22Rv1 (cell line): ENCODE measurements at regions not wholly inside any gene's neighbourhood (a gene's known extent, or its start where the extent isn't known, plus 50 kb on each side); places are given as distances from the start of the nearest gene placed in this dataset.
A peak's percentile ranks its signal among the peaks of the same experiment; 100 is the strongest.

Experiments
- ZFX ChIP-seq: fragments of 450-650 bp; IDR thresholded peaks from 2 replicates; pipeline ENCODE4 v1.6.1; 2017; ENCODE audit warnings: antibody characterized with exemption, borderline replicate concordance
- TF ChIP-seq, protein P1 (sequence below): fragments of 450-650 bp; IDR thresholded peaks from 2 replicates; pipeline ENCODE4 v1.5.1; 2017; ENCODE audit warnings: mild to moderate bottlenecking

DNA sequence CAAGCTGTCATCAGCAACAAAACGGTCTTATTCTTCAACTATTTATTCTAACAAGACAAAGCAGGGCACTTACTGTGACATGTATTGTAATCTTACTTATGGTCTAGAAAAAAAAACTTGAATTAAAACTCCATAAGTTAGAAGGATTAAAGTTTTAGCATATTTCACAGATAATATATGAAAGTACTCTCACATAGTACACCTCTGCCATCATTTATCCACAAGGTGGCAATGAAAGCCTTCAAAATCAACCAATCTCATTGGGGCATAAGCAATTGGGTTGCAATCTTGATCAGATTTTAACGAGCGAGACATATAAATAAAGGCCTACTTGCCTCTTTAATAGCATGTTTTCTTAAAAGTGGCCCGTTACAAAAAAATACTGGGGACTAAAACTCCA is 1382.9 kb downstream of the FAM133A start:
- TF ChIP-seq, protein P1, sequence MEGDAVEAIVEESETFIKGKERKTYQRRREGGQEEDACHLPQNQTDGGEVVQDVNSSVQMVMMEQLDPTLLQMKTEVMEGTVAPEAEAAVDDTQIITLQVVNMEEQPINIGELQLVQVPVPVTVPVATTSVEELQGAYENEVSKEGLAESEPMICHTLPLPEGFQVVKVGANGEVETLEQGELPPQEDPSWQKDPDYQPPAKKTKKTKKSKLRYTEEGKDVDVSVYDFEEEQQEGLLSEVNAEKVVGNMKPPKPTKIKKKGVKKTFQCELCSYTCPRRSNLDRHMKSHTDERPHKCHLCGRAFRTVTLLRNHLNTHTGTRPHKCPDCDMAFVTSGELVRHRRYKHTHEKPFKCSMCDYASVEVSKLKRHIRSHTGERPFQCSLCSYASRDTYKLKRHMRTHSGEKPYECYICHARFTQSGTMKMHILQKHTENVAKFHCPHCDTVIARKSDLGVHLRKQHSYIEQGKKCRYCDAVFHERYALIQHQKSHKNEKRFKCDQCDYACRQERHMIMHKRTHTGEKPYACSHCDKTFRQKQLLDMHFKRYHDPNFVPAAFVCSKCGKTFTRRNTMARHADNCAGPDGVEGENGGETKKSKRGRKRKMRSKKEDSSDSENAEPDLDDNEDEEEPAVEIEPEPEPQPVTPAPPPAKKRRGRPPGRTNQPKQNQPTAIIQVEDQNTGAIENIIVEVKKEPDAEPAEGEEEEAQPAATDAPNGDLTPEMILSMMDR: peak; percentile 8; the same call in 1 of the 2 replicates
- no peak for TF ChIP-seq ZFX
